ENCODE measurements at regions not wholly inside any gene's neighbourhood (a gene's known extent, or its start where the extent isn't known, plus 50 kb on each side); places are given as distances from the start of the nearest gene placed in this dataset.

GRCh38 chr5:28880936-28881335 lies 1842.5 kb upstream of the CDH9 start:
- TF ChIP-seq EZH2phosphoT487 (IDR thresholded peaks at IDR 0.05; ENCODE audit: borderline replicate concordance, low read depth, low read length): no peak
- TF ChIP-seq CTCF (conservative IDR thresholded peaks at IDR 0.05; ENCODE audit: low read length): no peak

Data from OCI-LY7 (cell line).